Panc1 (cell line): ENCODE measurements at regions not wholly inside any gene's neighbourhood (a gene's known extent, or its start where the extent isn't known, plus 50 kb on each side); places are given as distances from the start of the nearest gene placed in this dataset.

ENCODE experiments used
- ATAC-seq: fragments of 200-7000 bp; cut with Tn5 transposase; 2 replicates; pipeline ENCODE4 v1.9.1; 2020; ENCODE audit warnings: mild to moderate bottlenecking, moderate library complexity
- BruUV-seq: library from RNA; stranded (reverse); fragments of 400-500 nt; replicated peaks from 2 replicates; lab custom pipeline; 2021; lab: Mats Ljungman, UMichigan
- CTCF ChIA-PET: fragments of 300-600 bp; sonication (Branson Sonifier 250); formaldehyde crosslinking; loops from one replicate; lab custom pipeline; 2022; ENCODE audit warnings: antibody characterized with exemption; lab: Charles Lee
- POLR2A ChIA-PET: fragments of 300-600 bp; sonication (Branson Sonifier 250); formaldehyde crosslinking; loops from one replicate; lab custom pipeline; 2022; ENCODE audit warnings: antibody characterized with exemption; lab: Charles Lee
- DNase-seq: peaks from one replicate; pipeline ENCODE4 v3.0.0-alpha.2; 2010; ENCODE audit warnings: low read depth, low spot score
- H3K27ac ChIP-seq: 2 replicates; pipeline ENCODE4 v1.5.1; 2011; ENCODE audit warnings: mild to moderate bottlenecking, low read length, inconsistent platforms
- H3K27me3 ChIP-seq: fragments of 200-500 bp; sonication (Bioruptor generic); 2 replicates; pipeline ENCODE4 v1.6.0; 2014; ENCODE audit warnings: low read length, inconsistent platforms; ENCODE audit not compliant: control insufficient read depth, insufficient read depth
- H3K36me3 ChIP-seq: fragments of 200-500 bp; sonication (Bioruptor generic); 2 replicates; pipeline ENCODE4 v1.5.1; 2014; ENCODE audit warnings: inconsistent platforms, mild to moderate bottlenecking, low read length, moderate library complexity; ENCODE audit not compliant: control insufficient read depth, insufficient read depth
- H3K4me1 ChIP-seq: 2 replicates; pipeline ENCODE4 v1.5.1; 2011; ENCODE audit warnings: inconsistent platforms, mild to moderate bottlenecking, low read length, moderate library complexity; ENCODE audit not compliant: control insufficient read depth, insufficient read depth
- H3K4me3 ChIP-seq, 2 experiments: 2 replicates each; pipeline ENCODE4 v1.5.1; 2011 to 2012; ENCODE audit warnings: low read depth in 2 of 2, low read length in 2 of 2, mild to moderate bottlenecking in 2 of 2, inconsistent platforms in 1 of 2, moderate library complexity in 1 of 2
- H3K9me3 ChIP-seq: fragments of 200-500 bp; sonication (Bioruptor generic); 2 replicates; pipeline ENCODE4 v1.5.1; 2014; ENCODE audit warnings: low read depth, mild to moderate bottlenecking, inconsistent platforms, low read length, moderate library complexity; ENCODE audit not compliant: control insufficient read depth, insufficient read depth
- CTCF ChIP-seq: fragments of 450-650 bp; IDR thresholded peaks from 2 replicates; pipeline ENCODE4 v1.5.1; 2017; ENCODE audit warnings: mild to moderate bottlenecking
- POLR2AphosphoS5 ChIP-seq: IDR thresholded peaks from 2 replicates; pipeline ENCODE4 v1.6.1; 2012; ENCODE audit warnings: mild to moderate bottlenecking, low read depth, low read length, moderate library complexity
- SIN3A ChIP-seq: IDR thresholded peaks from 2 replicates; pipeline ENCODE4 v1.6.1; 2012; ENCODE audit warnings: low read depth, mild to moderate bottlenecking, low read length, moderate library complexity, borderline replicate concordance; ENCODE audit not compliant: insufficient read depth
- TCF7L2 ChIP-seq: IDR thresholded peaks from 2 replicates; pipeline ENCODE4 v1.6.1; 2011; ENCODE audit warnings: mild to moderate bottlenecking, low read depth, low read length, inconsistent platforms
- in situ Hi-C: cut with HindIII; loops from 2 replicates; pipeline ENCODE4 v1.10.0; 2016; ENCODE audit warnings: low sequenced_read_pairs, low pct_unique_long_range_greater_than_20kb
- intact Hi-C: fragments of 100-400 bp; cut with micrococcal nuclease; formaldehyde crosslinking; loops from one replicate; pipeline ENCODE4 v1.10.0; 2022; ENCODE audit not compliant: unreplicated experiment
- TF ChIP-seq, protein P1 (sequence below), 2 experiments: IDR thresholded peaks; 2 replicates each; pipeline ENCODE4 v1.6.1; 2011 to 2012; ENCODE audit warnings: low read depth in 2 of 2, control low read depth in 1 of 2, low read length in 1 of 2, mild to moderate bottlenecking in 1 of 2, moderate library complexity in 1 of 2; ENCODE audit not compliant: insufficient read depth in 1 of 2

DNA sequence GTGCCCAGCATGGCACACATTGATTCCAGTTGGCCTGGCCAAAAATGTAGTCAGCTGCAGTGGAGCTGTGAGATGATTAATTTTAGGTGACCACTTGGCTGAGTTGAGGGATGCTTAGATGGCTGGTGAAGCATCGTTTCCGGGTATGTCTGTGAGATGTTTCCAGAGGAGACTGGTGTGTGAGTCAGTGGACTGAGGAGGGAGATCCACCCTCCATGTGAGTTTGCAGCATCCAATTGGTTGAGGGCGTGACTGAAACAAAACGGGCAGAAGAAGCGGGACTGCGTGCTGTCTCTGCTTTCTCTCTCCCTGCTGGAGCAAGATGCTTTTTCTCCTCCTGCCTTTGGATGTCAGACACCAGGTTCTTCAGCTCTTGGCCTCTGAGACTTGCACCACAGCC lies 68.2 kb upstream of the DSCAM start:
- in situ Hi-C loops = no loop called here

DNA sequence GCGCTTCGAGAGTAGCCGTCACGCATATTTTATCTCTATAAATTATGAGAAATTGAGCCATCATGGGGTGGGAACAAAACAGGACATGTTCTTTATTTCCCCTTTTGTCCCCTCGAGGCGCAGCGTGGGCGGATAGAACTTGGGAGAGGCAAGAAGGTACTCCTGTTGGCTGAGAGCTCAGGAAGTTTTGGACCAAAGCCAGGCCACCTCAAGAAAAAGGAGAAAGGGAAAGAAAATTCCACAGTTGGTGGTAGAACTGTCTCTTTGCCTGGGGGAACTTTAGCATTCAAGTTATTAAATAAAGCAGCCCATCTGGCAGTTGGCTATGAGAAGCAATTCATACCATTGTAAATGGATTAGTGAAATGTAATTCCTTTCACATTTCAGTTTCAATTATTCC lies 76.4 kb upstream of the DSCAM start:
- POLR2A ChIA-PET = no interaction called here
- H3K27me3 ChIP-seq = no peaks in the 10 kb centered on the region
- CTCF ChIA-PET = no interaction called here
- no TSS peak for BruUV-seq
- DNase-seq (no peak), ATAC-seq (no peak)
- intact Hi-C loops (no loop called here), in situ Hi-C loops (no loop called here)
- H3K36me3 ChIP-seq = no peaks in the 10 kb centered on the region
- no peak overlapping the region for H3K4me3 ChIP-seq
- no peaks in the 10 kb centered on the region for H3K9me3 ChIP-seq
- H3K4me1 ChIP-seq = no peaks in the 10 kb centered on the region
- no peak overlapping the region for H3K27ac ChIP-seq
- TF ChIP-seq, protein P1, sequence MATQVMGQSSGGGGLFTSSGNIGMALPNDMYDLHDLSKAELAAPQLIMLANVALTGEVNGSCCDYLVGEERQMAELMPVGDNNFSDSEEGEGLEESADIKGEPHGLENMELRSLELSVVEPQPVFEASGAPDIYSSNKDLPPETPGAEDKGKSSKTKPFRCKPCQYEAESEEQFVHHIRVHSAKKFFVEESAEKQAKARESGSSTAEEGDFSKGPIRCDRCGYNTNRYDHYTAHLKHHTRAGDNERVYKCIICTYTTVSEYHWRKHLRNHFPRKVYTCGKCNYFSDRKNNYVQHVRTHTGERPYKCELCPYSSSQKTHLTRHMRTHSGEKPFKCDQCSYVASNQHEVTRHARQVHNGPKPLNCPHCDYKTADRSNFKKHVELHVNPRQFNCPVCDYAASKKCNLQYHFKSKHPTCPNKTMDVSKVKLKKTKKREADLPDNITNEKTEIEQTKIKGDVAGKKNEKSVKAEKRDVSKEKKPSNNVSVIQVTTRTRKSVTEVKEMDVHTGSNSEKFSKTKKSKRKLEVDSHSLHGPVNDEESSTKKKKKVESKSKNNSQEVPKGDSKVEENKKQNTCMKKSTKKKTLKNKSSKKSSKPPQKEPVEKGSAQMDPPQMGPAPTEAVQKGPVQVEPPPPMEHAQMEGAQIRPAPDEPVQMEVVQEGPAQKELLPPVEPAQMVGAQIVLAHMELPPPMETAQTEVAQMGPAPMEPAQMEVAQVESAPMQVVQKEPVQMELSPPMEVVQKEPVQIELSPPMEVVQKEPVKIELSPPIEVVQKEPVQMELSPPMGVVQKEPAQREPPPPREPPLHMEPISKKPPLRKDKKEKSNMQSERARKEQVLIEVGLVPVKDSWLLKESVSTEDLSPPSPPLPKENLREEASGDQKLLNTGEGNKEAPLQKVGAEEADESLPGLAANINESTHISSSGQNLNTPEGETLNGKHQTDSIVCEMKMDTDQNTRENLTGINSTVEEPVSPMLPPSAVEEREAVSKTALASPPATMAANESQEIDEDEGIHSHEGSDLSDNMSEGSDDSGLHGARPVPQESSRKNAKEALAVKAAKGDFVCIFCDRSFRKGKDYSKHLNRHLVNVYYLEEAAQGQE (IDR thresholded peaks at IDR 0.05; ENCODE audit: insufficient read depth in 1 of 2, low read depth in 2 of 2, low read length in 1 of 2) = no peak
- TF ChIP-seq SIN3A (no peak), TCF7L2 (no peak), CTCF (no peak), POLR2AphosphoS5 (no peak)

More for the DNA sequence above, 68.2 kb upstream of the DSCAM start:
- BruUV-seq = no TSS peak
- CTCF ChIA-PET = no interaction called here
- Histone ChIP-seq H3K9me3 (no peaks in the 10 kb centered on the region), H3K27ac (no peak overlapping the region), H3K27me3 (no peaks in the 10 kb centered on the region), H3K4me1 (no peaks in the 10 kb centered on the region), H3K4me3 (no peak overlapping the region), H3K36me3 (no peaks in the 10 kb centered on the region)
- no peak for TF ChIP-seq POLR2AphosphoS5
- TF ChIP-seq TCF7L2 = no peak
- TF ChIP-seq SIN3A = no peak
- no peak for TF ChIP-seq CTCF
- TF ChIP-seq, protein P1 (IDR thresholded peaks at IDR 0.05; ENCODE audit: insufficient read depth in 1 of 2, low read depth in 2 of 2, low read length in 1 of 2) = no peak
- POLR2A ChIA-PET = no interaction called here
- intact Hi-C loops = no loop called here
- DNase-seq = no peak
- no peak for ATAC-seq
